NCI-H526 treated with DMSO at 0.1 percent for 48 hours (cell line): ENCODE measurements at regions not wholly inside any gene's neighbourhood (a gene's known extent, or its start where the extent isn't known, plus 50 kb on each side); places are given as distances from the start of the nearest gene placed in this dataset.

ENCODE experiments used
- DNase-seq: peaks from one replicate; lab custom pipeline; 2025; lab: John Stamatoyannopoulos, UW

DNA sequence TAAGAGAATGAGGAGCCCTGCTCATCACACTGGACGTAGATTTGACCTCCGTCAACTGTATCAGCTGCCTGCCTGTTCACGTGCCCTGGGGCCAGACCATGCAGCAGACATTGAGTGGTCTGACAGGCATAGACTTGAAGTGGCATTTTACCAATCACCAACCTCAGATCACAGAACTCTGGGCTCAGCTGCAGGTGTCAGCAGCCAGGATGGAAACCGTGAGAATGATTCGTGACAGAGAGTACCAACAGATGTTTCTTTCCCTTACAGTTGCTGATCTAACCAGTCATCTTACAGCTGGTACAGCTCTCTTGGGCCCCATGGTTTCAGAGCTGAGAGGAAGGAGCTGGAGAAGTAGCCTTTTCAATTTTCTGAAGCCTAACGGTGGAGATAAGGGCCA, 148.9 kb downstream of the EN1 start:
- no peak for DNase-seq

DNA sequence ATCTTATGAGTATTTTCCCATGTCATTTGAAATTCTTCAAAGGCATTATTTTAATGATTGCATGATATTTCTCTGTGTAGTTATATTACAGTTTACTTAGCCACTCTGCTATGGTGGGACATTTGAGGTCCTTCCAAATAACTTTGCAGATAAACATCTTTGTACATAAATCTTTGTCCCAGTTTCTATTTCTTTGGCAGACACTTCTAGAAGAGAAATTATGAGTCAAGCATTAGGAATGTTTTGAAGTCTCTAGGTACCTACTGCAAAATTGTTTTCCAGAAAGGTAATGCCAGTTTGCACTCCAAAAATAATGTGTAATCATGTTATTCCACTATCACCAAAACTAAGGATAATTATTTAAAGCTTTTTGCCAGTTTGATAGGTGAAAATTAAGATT, 149.7 kb downstream of the EN1 start:
- DNase-seq, result no peak

DNA sequence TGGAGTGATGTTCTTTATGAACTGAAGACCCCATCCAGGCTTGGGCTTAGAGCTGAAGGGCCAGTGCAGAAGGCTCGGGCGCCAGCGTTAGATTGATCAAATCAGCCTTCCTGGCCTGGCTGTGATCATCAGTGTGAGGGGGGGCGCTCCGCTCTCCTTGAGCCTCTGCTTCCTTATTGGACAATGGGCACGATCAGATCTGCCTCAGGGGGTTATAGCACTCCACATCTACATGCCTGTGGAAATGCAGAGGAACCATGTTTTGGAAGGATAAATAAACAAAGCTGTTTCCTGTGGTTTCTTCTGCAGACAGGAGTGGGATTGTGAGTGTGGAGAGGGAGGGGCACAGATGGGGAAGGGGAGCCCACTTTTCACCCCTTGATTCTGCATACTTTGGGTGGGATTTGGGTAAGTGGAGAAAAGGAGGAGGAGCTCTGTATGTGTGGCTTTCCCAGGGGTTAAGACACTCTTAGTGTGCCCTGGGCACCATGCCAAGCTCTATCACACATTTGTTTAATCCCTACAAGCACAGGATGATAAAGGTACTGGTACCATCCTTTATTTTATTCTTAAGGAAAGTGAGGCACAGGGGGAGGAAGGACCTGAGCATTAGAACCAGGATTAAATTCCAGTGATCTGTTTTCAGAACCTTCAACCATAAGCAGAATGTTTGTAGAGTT, 150.5 kb downstream of the EN1 start:
- DNase-seq, result no peak

DNA sequence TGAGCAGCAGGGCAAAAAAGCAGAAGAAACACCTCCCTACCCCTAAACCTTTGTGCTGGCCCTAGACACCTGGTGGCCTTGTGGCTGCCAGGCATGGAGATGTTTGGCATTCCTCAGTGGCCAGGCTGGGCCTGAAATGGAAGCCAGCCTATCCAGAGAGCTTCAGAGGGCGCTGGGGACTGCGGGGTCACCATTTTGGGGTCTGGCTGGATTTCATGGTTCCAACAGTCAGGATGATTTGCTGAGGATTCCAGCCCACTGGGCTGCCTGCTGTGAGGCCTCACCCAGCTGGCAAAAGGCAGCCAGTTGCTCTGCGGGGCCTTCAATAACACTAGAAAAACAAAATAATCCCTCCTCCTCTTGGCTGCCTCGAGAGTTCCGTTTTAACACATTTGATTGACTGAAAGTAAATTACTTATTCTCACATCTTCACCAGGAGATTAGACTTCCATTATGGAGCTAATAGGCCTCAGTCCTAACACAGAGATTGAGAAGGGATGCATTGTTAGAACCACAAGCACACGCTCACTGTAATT, 154.1 kb downstream of the EN1 start:
- DNase-seq, result no peak

DNA sequence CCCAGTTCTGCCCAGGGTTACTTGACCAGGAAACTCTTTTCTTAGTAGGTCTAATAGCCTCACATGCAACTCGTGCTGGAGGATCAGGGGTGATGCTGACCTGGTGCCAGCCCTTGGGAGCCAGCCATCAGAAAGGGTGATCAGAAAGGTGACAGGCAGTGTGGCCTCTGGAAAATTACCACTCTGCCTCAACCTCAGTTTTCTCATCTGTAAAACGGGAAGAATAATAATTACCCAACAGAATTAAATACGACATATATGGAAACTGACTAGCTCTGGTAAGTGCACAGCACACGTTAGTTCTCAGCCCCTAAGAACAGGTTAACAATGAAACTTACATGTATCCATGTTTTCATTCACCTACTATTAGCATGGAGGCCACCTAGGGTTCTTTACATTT, 157.6 kb downstream of the EN1 start:
- DNase-seq, result no peak

DNA sequence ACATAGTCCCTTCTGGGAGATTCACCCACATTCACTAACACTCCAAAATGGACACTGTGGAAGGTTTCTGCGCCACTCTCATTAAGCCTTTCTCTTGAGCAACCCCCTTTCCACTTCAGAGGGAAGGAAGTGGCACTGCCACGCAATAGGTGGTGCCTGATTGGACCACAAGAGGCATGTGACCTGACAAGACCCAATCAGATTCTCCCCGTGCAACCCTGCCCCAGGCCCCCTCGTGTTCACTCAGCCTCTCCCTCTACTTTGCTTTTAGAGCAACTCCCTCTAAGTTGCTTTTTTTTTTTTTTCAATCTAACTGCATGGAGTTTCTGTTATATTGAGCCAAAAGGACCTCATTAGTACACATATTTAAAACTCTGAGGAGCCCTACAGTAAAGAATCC, 158.0 kb downstream of the EN1 start:
- no peak for DNase-seq

DNA sequence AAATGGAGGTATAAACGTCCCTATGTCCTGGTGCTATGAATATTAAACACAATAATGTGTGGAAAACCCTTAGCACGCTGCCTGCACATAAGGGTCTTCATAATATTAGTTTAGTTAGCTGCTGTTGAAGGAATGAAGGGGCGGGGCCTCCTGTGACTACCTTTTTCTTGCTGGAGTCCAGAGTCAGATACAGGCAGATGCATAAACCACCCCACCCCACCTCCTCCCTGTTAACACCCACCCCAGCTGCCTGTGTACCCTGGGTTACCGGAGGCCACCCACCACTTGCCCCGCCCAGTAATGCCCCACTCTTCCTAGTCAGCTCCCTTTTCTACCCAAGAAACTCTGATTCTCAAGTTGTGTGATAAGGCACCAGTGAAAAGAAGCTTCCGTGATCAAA, 158.4 kb downstream of the EN1 start:
- no peak for DNase-seq

DNA sequence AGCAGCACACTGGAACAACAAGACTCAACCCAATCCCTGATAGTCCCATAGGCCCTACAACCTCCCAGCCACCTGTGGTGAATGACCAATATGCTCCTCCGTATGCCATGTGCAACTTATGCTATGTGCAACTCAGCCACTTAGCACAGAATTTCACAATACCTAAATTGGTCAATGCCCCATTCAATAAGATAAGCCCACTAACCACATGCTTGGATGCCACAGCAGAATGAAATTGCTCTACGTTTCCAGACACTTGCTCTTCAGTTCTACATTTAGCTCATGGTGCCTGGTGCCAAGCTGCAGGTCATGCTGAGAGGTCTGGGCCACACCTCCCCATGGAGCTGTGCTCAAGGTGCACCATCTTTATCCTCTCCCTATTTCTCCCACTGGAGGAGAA, 159.8 kb downstream of the EN1 start:
- DNase-seq, result no peak

DNA sequence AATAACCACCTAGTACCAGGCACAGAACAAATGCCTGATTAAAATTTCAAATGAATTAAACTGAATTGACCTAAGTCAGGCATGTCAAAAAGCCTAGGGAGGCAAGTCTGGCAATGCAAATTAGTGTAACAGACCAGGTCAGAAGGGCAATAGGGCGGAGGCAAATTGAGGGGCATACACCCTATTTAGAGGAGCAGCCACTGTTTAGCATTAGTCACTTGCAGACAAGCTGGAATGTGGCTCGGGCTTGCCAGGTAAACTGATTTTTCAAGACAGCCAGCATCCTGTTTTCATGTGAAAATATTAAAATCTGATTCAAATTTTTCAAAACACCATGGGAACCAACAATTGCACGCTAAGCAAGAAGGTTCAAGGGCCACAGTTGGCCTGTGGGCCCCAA, 160.3 kb downstream of the EN1 start:
- DNase-seq, result peak; percentile 28

DNA sequence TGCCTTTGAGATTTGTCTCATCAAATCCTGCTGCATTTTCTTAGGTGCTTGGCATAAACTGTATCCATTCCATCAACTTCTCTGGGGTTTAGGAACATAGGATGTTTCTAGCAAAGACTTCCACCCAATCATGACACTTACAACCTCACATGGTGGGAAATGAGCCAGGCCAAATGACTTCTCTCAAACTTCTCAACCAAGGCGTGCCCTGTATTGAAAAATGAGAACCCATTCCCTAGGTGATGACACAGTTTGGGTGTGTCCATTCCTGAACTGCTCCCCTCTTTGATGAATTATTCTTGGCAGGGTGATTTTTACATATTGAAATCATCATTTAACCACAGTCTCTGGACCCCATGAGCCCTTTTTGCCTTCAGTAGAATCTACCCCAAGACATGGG, 161.1 kb downstream of the EN1 start:
- DNase-seq, result no peak

DNA sequence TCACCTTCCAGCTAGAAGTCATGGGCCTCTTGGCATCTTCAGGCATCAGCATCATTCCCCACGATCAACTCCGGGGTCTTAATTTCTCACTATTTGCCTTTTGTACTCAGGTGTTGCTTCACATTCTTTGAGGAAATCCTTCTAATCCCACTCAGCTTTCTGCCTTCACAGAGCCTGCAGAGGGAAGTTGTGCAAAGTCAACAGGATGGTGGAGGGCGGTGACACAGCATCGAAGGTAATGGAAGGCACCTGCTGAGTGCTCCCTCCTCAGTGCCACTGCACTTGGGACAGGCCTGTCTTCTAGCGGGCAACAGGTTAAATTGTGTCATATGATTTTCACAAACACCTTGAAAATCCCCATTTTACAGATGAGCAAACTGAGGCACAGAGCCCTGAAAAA, 164.0 kb downstream of the EN1 start:
- no peak for DNase-seq

DNA sequence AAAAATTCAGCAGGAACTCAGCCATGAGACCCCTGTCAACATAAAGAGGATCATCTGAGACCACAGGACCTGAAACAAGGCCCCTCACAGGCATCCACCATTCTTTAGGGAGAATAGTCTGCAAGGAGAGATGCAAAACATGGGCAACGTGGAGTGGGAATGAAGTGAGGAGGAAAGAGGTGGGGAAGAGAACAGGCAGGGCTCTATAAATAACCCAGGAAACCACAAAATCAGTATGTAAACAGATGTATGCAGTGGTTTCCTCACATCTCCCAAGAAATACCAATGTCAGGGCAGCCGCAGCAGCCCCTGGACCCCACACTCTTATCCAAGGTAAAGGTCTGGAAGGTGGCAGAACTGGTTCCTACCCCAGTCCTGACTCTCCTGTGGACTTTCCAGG, 168.5 kb downstream of the EN1 start:
- no peak for DNase-seq

DNA sequence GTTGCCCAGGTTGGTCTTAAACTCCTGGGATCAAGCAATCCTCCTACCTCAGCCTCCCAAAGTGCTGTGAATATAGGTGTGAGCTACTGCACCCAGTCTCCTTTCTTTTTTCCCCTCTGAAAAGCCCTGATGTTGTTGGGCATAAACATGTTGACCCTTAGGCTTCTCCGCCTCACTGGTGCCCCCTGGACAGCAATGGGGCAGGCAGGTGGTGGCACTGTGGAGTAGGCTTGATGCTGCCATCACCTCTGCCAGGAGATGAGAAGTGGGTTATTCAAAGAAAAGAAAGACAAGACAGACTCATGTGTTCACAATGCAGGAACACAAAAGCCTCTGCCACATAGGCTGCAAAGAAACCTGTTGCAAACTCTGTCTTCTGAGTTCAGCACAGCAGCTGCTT, 169.9 kb downstream of the EN1 start:
- no peak for DNase-seq

DNA sequence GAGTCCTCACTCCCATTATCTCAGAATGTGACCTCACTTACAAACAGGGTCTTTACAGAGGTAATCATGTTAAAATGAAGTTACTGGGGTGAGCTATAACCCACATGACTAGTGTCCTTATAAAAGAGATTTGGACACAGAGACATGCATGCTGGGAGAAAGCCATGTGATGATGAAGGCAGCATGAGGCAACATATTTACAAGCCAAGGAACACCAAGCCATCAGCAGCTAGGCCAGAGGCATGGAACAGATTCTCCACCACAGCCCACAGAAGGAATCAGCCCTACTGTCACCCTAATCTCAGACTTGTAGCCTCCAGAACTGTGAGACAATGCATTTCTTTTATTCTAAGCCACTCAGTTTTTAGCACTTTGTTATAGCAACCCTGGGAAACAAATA, 171.9 kb downstream of the EN1 start:
- DNase-seq, result no peak

DNA sequence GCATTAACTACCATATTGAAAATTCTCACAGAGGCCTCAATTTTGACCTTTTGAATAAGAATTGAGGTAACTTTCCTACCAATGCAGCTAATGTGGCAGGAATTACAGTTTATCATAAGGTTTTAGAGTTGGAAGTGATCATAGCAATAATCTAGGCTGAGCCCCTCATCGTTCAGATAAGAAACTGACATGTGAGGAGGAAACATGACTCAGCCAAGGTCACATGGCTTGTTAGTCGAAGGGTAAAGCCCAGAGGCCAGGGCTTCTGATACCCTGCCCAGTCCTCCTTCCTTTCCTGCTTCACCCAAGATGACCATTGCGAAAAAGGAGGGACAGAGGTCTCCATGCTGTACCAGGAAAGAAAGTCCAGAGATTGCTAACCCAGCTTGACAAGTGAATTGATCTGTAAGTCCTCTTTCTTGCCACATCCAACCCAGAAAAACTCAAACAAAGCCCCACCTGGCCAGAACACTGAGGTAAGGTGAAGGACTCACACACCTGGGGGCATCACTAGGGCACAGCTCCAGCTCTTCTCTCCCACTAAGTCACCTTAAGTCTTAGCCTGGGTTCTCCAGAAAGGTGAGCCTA, 174.8 kb downstream of the EN1 start:
- no peak for DNase-seq

DNA sequence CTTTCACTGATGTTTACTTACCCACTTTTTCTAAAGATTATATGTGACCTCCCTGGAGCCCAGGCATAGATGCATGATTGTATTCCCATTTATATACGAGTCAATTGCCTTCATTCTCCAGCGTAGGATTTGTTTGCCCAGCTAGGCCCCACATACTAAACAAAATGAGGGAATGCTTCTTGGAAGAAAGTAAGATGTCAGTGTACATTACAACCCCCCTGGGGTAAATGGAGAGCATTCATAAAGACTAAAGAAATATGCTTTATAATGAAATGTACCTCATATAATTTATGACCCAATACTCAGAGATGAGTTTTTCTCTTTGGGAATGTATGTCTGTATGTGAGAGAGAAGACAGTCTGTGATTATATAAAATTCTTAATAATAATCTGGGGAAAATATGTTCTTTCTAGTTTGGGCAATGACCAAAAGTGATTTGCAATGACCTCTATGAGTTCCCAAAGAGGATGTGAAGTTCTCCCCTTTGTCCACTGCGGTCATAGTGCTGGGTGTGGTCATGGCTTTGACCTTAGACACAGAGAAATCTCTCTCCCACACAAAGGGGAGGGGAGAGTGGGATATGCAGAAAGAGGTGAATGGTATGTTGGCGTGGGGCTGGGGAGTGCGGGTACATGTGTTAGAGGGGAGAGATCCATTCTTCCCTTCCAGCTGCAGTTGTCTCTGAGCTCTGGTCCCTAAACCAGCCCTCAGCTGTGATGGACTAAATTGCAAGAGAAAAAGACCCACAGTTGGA, 175.6 kb downstream of the EN1 start:
- no peak for DNase-seq

DNA sequence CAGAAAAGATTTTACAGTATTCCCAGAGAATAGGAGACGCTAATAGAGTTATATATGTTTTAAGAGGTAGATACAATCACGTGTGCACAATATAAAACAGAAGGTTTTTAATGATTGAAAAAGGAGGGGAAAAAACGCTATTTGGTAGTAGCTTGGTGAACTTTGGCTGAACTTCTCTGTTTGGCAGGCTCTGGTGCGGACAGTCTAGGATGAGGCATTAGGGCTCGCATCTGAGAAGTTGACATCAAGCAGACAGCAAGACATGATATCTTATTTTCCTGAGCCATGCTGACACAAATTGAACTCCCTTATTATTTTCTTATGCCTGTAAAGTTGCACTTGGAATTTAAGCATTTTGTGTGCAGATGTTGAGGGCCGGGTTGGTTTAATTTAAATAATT, 176.6 kb downstream of the EN1 start:
- no peak for DNase-seq

DNA sequence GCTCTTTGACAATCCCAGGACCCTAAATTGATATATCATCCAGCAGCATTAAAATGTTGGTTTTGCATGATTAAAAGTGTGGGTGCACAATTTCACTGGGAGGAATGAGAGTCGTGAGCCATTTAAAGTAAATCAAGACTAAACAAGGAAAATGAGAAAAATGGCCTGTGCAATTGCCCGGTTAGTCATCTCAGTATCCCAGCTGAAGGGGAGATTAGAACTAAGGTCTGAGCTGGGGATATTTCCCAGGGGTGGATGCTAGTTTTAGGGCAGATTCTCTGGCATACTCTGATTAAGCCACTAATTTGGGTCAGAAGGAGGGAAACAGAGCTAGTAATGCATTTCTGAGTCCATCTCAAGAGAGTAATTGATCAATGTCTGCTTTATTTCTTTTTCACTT, 177.2 kb downstream of the EN1 start:
- no peak for DNase-seq

DNA sequence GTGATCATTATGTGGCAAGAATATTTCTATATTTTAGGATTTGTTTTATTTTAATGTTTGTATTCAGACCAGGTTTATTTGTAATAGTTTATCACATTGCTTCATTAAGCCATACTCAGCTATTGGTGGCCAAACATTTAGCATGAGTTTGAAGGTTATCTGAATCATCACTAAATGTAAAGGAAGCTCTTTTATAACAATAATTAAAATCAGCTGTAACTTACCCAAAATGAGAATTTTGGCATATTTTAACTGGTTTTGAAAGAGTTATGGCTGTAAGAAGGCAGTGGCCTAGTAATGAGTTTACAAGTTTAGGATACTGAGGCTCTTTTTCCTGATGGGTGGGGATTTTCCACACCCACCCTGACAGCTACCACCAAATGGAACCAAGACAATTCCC, 177.8 kb downstream of the EN1 start:
- no peak for DNase-seq

DNA sequence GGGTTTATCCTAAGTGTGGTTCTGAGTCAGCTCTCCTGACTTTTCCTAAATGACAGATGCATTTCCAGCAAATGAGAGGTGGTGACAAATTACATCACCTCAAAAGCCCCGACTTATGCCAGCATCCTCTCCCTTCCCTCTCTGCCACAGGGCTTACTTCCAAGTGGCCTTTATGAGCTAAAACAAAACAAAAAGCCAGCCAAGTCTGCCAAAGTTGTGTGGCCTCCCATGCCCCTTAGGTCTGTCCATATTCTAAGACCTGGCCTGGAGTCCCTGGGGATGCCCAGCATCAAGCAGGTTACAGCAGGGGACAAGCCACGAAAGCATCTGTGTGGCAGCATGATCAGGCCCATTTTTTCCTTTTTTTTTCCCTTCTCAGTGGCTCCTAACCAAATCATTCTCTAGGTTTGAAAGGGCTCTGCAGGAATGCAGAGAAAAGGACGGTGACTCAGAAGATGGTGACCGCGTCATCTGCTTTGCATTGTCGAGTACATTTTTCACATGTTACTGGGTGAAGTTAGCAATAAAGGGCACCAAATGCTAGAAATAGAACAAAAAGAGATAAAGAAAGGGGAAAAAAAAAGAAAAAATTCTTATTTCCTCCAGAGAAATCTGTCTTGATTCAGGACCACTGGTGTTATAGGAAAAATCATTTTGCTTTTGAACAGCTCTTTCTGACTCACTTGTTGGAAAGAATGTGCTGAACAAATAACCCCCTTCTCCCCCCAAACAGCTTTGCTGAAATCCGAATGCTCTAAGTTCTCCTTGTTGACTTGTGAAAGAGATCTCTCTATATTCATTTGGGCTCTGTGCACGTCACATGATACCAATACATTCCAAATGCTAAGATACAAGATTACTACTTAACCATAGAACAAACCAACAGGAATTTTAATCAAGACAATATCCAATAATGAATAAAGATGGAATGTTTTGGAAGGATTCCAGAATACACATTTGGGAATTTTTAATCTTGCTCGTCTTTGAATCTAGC, 178.7 kb downstream of the EN1 start:
- DNase-seq, result no peak

DNA sequence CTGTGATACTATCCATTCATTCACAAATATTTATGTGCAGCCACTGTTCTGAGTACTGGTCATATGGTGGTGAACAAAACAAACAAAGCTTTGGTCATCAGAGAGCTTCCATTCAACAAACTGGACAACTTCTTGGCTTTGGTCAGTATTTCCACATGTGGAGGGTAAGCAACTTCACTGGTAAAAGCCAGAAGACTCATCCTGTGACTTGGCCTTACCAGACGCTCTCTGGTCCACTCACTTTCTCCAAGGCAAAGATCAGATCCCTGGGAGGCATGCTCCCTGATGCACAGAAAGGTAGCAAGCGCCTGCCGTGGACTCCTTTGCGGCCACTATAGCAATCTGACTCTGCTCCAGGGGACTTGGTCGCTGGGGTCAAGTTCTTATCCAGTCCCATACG, 179.5 kb downstream of the EN1 start:
- DNase-seq, result no peak

DNA sequence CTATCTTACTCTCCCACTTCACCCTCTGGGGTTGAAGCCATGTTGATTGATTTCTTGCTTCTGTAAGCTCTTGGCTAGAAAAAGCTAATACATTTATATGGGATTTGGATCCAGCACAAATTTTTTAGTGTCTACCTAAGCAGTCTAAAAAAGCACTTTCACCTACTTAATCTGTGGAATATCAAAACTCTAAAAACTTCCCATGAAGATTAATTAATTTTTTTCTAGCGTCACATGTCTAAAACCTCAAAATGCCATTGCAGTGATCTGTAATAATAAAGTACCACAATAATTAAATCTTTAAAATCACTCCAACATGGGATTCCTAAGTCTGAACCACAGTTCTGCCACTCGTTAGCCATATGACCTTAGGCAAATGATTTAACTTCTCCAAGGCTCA, 180.1 kb downstream of the EN1 start:
- DNase-seq, result no peak
